ENCODE measurements at regions not wholly inside any gene's neighbourhood (a gene's known extent, or its start where the extent isn't known, plus 50 kb on each side); places are given as distances from the start of the nearest gene placed in this dataset.

DNA sequence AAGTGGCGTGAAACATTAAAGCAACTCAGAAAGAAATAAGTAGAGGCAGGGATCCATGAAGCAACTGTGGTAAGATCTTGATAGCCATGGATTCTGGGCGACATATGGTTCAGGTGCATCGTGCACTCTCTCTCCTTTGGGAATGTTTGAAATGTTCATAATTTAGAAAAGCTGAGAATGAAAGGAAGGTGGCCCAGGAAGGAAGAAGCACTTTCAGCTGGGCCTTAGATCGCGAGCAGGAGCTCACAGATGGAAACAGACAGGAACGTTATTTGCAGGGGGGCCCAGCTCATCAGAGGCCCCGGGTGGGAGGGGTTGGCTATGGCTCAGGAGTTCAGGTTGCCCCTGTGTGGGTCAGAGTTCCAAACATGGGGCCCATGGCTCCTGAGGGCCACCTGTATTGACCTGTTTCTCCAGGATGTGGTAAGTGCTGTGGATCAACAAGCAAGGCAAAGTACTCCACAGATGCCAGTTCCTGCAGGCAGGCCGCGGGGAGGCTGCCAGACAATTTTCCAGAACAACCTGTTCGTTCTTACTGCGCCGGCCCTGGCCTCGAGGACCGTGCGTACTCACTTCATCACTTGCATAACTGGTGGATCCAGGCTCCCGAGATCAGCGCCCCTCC, 253.2 kb downstream of the TOMM20 start:
- peak; percentile 36 for DNase-seq

DNA sequence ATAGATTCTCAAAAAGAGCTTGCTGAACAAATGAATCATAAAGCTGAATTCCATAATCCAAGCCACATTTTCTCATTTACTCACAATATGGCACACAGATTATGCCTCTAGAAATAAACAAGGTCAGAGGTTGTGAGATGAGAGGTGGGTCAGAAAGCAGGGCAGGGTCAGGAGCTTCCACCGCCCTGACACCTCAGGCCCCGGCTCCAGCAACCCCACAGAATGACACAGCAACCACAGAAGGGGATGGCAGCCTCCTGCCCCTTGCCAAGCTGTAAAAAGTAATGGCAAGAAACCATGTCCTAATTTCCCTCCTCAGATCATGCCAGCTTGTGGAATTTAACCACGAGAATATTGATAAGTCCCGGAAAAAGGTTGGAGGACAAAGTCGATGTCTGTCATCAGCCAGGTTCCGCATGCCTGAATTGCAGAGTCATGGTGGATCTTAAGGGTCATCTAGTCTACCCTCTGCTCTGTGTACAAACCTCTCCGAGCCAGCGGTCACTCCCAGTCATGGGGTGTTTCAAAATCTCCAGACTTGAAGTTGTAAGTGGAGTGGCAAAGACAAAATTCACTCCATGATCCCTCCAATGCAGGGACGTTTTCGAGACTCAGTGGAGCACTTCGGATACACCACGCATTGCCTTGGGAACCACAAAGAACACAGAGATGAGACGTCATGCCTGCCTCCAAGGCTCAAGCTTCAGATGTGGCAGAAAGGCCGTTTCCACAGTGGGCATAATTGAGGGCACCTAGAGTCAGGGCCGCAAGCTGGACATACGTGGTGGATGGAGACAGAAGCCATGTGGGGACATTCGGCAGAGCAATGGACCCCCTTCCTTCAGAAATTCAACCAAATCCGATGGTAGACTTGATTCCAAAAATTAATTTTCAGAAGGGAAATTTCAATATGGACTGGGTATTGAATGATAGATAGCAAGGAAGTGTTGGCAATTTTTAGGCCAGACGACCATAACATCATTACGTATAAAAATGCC, 254.0 kb downstream of the TOMM20 start:
- peak; percentile 49 for DNase-seq

DNA sequence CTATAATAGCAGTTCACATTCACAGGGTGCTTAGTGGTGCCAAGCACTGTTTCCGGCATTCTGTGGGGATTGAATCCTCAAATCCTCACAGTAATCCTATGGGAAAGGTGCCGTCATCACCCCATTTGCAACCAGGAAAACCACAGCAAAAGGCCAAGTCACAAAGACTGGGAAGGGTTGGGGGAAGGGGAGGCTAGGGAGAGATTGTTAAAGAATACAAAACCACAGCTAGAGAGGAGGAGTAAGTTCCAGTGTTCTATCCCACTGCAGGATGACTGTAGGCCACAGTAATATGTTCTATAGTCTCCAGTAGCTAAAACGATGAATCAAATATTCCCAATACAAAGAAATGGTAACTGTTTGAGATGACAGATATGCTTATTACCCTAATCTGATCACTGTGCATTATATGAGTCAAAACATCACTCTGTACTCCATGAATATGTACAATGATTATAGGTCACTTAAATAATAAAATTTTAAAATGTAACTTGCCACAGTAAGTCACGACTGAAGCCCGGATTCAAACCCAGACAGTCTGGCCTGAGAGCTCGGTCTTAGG, 256.8 kb downstream of the TOMM20 start:
- no peak for DNase-seq

DNA sequence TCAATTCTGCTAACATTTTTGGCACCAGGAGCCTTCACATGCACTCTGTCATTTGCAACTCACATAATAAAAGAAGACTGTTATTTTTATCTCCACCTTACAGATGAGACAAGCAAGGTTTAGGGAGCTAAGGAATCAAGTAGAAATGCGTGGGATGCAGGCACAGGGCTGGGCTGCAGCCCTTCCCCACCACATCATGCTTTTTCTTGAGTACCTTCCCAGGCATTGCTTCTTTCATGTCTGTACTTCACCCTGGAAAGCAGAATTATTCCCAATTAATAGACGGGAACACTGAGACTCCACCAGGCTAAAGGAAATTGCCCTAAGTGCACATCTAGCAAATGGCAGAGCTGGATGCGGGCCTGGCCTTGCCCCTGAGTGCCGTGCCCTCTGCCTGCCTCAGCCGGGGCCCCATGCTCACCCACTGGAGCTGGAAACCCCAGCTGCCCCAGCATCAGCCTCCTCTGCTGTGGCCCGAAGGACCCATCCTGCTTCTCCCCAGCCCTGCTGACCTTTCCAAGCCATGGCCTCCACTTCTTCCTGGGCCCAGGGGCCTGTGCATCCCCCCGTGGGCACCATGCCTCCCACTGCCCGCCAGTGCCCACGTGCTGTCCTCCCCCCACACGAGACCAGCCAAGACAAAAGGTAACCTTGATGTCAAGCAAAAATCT, 257.5 kb downstream of the TOMM20 start:
- peak; percentile 43 for DNase-seq

DNA sequence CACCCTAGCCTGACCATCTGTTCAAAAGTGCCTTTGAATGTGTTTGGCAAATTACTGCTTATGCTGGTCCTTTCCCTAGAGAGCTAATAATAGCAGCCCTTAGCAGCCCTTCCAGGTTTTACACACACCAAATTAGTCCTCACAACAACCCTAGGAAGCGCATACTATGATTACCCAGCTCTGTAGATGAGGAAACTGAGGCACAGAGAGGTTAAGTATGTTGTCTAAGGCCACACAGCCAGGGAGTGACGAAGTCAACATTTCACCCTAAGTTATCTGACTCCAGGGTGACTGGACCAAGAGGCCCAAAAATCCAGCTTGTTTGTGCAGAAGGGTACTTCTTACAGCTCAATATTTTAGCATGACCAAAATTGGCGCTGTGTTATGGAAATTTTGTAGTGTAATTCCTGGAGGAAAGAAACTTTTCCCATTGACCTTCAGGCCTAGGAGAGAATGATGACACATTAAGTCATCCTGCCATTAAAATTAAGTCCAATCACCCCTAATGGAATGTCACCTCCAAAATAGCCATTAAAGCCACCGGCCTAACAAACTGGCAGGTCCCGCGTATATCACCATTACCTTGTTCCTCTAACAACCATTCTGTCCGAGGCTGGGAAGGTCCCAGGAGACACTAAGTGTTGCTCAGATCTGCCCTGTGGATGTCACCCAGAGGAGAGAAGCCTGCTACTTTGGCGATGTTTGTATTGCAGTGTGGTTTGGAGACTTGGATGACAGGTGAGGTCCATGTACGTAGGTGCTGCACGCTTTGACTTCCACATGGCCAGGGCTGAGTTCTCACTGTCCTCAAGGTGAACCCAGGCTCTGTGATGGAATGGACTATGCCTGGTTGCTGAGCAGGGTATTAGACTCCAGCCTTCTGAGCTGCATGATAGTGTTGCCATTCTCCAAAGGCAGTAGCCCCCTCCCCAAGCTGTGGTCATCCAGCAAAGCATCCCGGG, 258.3 kb downstream of the TOMM20 start:
- no peak for DNase-seq

DNA sequence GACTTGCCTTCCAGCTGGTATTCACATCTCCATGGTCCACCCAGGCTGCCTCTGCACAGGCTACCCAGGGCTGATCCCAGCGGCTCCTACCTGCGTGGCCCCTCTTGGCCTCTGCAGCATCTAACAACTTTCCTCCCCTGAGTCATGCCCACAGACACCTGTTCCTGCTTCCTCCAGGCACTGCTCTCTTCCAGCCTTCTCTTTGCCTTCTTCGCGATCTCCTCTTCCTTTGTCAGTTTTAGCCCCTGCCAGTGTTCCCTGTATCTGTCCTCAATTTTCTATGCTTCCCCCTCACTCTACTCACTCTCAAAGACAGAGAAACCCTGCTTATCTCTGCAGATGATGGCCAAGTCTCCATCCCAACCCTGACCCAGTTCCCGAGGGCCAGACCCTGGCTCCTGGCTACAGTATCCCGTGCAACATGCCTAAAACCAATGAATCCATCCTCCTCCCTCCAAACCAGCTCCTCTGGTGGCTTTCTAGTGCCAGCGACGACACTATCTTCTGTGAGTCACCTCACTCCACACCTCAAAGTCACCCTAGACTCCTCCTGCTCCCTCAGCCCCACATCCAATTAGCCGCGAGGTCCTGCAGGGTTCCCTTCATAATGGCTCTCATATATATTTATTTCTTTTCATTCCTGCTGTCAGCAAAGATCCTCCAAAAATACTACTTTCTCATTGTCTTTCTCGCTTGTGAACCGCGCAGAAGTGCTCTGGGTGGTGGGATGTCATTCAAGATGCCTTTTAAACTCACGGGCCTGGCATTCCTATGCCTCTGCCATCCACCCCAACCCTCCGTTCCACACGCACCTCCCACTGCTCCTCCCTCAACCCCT, 259.2 kb downstream of the TOMM20 start:
- DNase-seq: peak; percentile 34

DNA sequence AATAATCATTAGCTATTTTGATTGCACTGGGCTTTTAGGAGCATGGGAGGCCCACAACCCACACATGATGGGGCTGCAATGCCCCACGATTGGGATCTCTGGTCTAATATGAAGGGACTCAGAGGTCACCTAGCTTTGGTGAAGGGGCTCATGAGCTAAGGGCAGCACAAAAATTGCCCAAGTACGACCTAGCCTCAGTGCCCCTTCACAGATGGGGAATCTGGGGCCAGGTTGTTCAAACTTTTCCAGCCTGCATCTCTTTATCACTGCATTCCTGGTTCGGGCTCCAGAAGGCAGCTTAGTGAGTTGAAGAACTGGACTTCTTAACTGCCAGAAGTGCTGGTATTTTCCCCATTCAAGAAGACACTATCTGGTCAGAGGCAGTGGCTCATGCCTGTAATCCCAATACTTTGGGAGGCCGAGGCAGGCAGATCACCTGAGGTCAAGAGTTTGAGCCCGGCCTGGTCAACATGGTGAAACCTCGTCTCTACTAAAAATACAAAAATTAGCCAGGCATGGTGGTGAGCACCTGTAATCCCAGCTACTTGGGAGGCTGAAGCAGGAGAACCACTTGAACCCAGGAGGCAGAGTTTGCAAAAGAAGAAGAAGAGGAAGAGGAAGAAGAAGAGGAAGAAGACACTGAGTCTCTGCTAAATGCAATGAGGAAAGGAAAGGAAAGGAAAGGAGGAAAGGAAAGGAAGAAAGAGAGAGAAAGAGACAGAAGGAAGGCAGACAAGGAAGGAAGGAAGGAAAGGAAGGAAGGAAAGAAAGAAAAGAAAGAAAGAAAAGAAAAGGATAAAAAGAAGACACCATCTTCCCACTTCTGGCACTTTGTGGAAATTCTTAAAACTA, 258.5 kb upstream of the IRF2BP2 start:
- no peak for DNase-seq

DNA sequence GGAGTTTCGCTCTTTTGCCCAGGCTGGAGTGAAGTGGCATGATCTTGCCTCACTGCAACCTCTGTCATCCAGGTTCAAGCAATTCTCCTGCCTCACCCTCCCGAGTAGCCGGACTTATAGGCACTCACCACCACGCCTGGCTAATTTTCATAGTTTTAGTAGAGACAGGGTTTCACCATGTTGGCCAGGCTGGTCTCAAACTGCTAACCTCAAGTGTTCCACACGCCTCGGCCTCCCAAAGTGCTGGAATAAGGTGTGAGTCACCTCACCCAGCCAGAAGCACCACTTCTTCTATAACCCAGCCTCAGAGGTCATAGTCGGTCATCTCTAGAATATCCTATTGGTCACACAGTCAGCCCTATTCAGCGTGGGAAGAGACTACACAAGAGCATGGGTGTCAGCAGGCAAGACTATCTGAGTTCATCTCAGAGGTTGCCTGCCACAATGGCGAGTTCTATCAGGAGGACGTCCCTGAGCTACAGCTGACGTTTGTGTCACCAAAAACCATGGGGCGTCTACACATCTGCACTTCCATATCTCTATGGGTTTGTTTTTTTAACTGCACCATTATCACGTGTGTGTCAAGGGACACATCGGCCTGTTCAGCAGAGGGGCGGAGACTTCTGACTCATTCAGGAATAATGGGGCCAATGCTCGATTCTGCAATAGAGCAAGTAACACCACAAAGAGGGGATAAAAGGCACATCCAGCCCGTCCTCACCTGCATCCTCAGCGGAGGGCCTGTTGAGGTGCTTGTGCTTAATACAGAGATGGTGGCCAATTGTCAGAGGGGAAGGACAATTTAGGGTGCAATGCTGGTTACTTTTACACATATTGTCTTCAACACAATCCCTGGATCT, 256.3 kb upstream of the IRF2BP2 start:
- DNase-seq: peak; percentile 97

DNA sequence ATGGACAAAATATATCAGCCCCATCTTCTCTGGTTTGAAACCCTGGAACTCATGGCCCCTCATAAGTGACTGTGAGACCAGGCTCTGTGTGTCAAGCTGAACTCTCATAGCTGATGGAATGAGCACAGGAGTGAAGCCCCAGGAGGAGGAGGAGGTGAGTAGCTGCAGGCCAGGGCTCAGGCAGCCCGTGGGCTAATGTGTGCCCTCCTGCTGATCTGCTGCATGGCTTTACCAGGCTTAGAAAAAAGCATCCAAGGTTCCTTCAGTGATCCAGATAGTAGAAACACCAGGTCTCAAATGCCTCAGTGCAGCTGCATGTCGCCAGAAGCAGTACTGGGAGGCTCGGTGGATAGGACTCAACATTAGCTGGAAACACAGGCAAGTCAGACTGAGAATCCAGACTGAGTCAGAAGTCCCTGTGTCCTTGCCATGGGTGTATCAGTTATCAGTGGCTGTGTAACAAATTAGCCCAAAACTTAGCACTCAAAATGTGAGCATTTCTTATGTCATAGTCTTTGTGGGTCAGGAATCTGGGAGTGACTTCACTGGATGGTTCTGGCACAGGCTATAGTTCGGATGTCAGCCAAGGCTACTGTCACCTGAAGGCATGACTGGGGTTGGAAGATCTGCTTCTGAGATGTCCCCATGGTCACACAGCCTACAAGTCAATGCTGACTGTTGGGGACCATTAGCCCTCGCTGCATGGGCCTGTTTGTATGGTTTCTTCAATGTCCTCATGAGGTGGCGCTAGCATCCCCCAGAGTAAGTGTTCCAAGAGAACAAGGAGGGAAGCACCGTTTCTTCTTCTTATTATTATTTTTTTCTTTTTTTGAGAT, 255.4 kb upstream of the IRF2BP2 start:
- no peak for DNase-seq

DNA sequence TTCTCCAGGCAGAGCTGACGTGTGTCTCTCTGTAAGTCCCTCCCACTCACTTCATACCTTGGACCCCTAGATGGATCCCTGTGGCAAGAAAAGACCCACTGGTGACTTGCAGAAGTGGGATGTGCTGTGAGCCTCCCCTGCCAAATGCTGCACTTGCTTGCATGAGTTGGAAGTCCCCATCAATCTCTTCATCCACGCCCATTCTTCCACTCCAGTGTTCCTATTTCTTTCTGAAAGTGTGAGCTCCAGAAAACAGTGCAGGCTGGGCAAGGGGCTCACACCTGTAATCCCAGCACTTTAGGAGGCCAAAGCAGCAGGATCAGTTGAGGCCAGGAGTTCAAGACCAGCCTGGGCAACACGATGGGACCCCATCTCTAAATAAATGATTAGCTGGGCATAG, 254.1 kb upstream of the IRF2BP2 start:
- DNase-seq: no peak

DNA sequence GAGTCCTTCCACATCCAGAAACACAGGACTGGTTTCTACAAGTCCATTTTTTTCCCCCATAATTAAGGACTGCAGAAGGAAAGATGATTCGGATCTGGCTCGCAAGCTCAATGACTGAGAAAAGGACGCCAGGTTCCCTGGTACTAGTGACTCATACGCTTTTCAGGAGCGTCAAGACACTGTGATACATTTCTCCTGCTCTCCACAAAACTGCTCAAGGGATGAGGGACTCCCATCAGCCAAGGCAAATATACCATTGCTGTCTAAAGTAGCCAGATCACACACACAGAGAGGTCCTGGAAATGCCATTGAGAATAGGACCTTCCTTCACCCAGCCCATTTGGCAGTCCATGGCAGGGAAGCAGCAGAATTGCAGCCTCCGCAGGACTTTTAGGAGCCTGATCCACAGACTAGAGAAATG, 253.6 kb upstream of the IRF2BP2 start:
- DNase-seq: no peak

DNA sequence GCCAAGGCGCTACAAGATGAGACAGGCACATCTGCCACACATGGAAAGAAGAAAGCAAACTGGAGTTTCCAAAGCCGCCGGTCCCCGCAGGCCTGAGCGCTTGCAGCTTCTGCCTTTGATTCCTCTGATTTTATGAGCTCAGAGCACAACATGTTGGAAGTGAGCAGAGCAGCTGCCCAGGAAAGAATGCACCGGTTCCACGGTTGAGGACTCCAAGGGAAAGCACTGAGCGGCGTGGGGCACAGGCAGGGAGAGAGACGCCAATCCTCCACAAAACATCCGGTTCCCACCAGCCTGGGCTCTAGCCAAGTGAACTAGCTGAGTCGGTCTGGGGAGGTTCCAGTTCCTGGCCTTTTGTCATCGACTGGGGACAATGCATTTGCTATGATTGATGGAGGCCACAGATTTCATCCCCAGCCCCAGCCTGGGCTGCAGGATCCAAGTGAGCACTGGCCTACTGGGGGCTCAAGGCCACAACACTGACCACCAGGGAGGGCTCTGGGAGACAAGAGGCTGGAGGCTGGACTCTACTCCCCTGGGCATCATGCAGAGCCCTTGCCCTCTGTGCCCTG, 253.1 kb upstream of the IRF2BP2 start:
- no peak for DNase-seq

DNA sequence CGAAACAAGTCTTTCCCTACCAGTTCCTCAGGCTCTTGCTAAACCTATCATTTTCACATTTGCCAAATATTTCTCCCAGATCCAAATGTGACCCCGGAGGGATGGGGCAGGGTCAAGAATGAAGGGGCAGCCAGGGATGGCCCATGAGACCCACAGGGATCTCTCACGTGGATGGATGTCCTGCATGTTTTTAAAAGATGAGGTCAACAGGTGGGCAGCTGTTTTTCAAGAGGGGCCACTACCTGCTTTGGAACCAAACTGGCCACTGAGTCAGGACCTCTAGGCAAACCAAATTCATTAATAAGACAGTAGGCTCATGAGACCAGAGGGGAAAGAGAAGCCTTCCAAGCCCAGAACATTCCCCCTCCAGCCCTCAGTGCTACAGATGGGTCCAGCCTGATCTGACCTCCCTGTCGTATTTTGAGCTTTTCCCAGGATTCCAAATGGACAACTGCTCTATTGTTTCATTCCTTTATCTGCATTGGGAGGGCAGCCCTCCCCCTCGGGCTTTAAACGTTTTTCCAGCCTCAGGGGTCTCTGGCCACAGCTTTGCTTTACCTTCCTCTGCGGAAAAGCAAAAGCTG, 252.5 kb upstream of the IRF2BP2 start:
- DNase-seq: no peak

DNA sequence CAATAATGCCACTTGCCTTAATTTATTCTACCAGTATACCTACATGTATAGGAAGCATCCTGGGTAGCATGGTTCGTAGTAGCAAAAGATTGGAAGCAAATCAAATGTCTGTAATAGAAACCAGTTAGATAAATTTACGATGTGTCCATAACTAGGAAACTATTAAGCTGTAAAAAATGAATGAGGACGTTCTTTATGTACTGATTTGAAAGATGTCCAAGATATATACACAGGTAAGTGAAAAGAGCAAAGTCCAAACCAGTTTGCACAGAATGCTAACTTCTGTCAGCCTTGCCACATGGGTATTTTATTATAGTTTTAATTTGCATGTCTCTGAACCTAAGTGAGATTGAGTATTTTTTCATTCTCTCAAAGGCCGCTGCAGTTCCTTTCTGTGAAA, 251.8 kb upstream of the IRF2BP2 start:
- DNase-seq: no peak

DNA sequence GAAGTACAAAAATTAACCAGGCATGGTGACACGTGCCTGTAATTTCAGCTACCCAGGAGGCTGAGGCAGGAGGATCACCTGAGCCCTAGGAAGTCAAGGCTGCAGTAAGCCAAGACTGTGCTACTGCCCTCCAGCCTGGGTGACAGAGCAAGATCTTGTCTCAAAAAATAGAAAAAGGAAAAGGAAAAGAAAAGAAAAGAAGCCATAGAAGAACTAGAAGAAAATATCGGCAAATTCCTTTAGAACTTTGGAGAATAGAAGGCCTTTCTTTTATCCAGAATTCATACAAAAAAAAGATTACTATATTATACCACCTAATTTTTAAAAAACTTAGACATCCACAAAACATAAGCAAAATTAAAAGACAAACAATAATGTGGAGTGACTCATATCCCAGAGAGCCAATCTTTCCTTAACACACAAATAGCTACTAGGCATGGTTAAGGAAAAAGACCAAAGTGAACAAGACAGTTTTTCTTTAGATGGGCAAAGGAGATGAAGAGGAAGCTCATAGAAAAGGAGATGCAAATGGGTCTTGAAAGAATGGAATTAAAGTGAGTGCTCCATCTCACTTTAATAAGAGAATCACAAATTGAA, 251.1 kb upstream of the IRF2BP2 start:
- no peak for DNase-seq

DNA sequence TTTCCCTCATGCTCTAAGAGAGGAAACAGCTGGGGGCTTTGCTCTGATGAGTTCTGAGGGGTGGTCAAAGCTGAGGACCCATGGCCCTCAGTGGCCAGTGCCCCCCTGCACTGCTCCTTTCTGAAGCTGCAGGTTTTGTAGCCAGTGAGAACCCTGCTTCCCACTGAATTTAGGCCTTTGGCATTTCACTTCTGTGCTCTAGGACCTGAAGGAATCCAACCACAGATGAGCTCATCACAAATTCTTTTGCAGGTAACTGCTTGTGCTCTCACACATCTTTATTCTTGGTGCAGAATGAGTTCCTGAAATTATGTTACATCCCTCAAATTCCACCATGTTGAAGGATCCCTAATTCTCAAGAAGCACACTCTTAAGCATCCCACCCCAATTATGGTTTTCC, 248.7 kb upstream of the IRF2BP2 start:
- no peak for DNase-seq

DNA sequence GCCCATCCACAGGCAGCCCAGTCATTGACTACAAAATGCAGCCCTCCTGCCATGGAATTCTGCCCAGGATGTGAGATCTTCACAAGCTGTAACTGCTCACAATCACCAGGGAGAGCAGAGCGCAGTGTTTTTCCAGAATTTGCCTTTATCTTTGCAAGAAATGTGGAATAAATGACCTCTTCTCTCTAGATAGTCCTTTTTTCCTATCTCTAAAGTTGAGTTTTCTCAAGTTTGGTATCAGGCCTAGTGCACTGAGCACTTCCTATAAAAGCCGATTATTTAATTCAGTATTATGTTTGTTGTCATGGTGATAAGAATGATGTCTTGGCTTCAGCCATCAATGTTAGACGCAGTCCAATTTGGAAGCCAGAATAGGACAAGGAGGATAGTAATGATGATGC, 246.9 kb upstream of the IRF2BP2 start:
- DNase-seq: no peak
